Activated naive CD8-positive, alpha-beta T cell treated with anti-CD3 and anti-CD28 coated beads, Interleukin-2, amount 10 ng/mL, durations not matched to agents 7 days and 5 days (primary cell): ENCODE measurements at regions not wholly inside any gene's neighbourhood (a gene's known extent, or its start where the extent isn't known, plus 50 kb on each side); places are given as distances from the start of the nearest gene placed in this dataset.

Source experiments
- ATAC-seq: fragments of 150-1000 bp; cut with Tn5 transposase; one replicate; pipeline ENCODE4 v1.10.0; 2021; ENCODE audit warnings: low read depth, moderate library complexity
- POLR2A ChIA-PET: fragments of 350-600 bp; sonication (Branson Sonifier 250); formaldehyde crosslinking; loops from one replicate; lab custom pipeline; 2021; ENCODE audit warnings: antibody characterized with exemption; lab: Charles Lee
- DNase-seq: peaks from one replicate; pipeline ENCODE4 v3.0.0; 2021
- H3K27ac Mint-ChIP-seq: one replicate; pipeline ENCODE4 v1.8.0; 2022; ENCODE audit warnings: mild to moderate bottlenecking, mixed read lengths
- H3K27me3 Mint-ChIP-seq: one replicate; pipeline ENCODE4 v1.8.0; 2022; ENCODE audit warnings: mild to moderate bottlenecking, moderate library complexity, mixed read lengths
- H3K36me3 Mint-ChIP-seq: one replicate; pipeline ENCODE4 v1.8.0; 2021; ENCODE audit warnings: mild to moderate bottlenecking, mixed read lengths
- H3K4me1 Mint-ChIP-seq: one replicate; pipeline ENCODE4 v1.8.0; 2021; ENCODE audit warnings: mixed read lengths
- H3K4me3 Mint-ChIP-seq: one replicate; pipeline ENCODE4 v1.8.0; 2022; ENCODE audit warnings: mild to moderate bottlenecking, moderate library complexity, mixed read lengths
- H3K9me3 Mint-ChIP-seq: one replicate; pipeline ENCODE4 v1.8.0; 2021; ENCODE audit warnings: mixed read lengths

GRCh38 chr5:162473041-162473714, 405.6 kb downstream of the GABRG2 start:
- no peak overlapping the region for H3K4me3 Mint-ChIP-seq
- DNase-seq (no peak), ATAC-seq (no peak)
- H3K4me1 Mint-ChIP-seq, result no peaks in the 10 kb centered on the region
- no peaks in the 10 kb centered on the region for H3K27me3 Mint-ChIP-seq
- POLR2A ChIA-PET, result no interaction called here
- no peaks in the 10 kb centered on the region for H3K36me3 Mint-ChIP-seq
- no peaks in the 10 kb centered on the region for H3K9me3 Mint-ChIP-seq
- H3K27ac Mint-ChIP-seq, result no peak overlapping the region

- Mint-ChIP-seq H3K4me3 (no peak overlapping the region), H3K27ac (no peak overlapping the region), H3K4me1 (no peaks in the 10 kb centered on the region), H3K9me3 (no peaks in the 10 kb centered on the region), H3K36me3 (no peaks in the 10 kb centered on the region), H3K27me3 (no peaks in the 10 kb centered on the region)
- DNase-seq (no peak), ATAC-seq (no peak)
- POLR2A ChIA-PET, result no interaction called here
Observed at GRCh38 chr5:162474239-162474638, 406.7 kb downstream of the GABRG2 start.

DNA sequence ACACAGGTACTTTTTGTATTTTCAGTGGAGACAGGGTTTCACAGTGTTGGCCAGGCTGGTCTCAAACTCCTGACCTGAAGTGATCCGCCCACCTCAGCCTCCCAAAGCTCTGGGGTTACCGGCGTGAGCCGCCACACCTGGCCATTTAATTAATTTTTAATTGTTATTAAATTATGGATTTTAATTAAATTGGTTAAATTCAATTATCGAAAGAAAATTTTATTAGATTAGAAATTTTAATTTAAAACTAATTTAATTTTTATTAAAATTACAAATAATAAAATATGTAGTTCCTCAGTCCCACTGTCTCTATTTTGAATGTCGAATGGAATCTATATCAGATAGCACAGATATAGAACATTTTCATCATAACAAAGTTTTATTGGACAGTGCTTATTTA, 416.5 kb downstream of the GABRG2 start:
- Mint-ChIP-seq H3K4me3 (no peak overlapping the region), H3K27ac (no peak overlapping the region), H3K4me1 (no peaks in the 10 kb centered on the region), H3K9me3 (peaks cover 9% of the 10 kb centered on the region), H3K36me3 (no peaks in the 10 kb centered on the region), H3K27me3 (no peaks in the 10 kb centered on the region)
- ATAC-seq (no peak), DNase-seq (no peak)
- POLR2A ChIA-PET, result no interaction called here

- H3K27ac Mint-ChIP-seq, result no peak overlapping the region
- H3K27me3 Mint-ChIP-seq, result no peaks in the 10 kb centered on the region
- no peaks in the 10 kb centered on the region for H3K36me3 Mint-ChIP-seq
- H3K9me3 Mint-ChIP-seq, result peaks cover 9% of the 10 kb centered on the region
- no peak for ATAC-seq
- POLR2A ChIA-PET, result no interaction called here
- H3K4me1 Mint-ChIP-seq, result no peaks in the 10 kb centered on the region
- no peak for DNase-seq
- H3K4me3 Mint-ChIP-seq, result no peak overlapping the region
Observed at GRCh38 chr5:162484986-162485385, 417.4 kb downstream of the GABRG2 start.

GRCh38 chr5:162485666-162486292, 418.2 kb downstream of the GABRG2 start:
- H3K27me3 Mint-ChIP-seq, result no peaks in the 10 kb centered on the region
- no peaks in the 10 kb centered on the region for H3K4me1 Mint-ChIP-seq
- no peak overlapping the region for H3K4me3 Mint-ChIP-seq
- ATAC-seq (no peak), DNase-seq (no peak)
- no peaks in the 10 kb centered on the region for H3K36me3 Mint-ChIP-seq
- H3K27ac Mint-ChIP-seq, result no peak overlapping the region
- POLR2A ChIA-PET, result no interaction called here
- H3K9me3 Mint-ChIP-seq, result peaks cover 9% of the 10 kb centered on the region

DNA sequence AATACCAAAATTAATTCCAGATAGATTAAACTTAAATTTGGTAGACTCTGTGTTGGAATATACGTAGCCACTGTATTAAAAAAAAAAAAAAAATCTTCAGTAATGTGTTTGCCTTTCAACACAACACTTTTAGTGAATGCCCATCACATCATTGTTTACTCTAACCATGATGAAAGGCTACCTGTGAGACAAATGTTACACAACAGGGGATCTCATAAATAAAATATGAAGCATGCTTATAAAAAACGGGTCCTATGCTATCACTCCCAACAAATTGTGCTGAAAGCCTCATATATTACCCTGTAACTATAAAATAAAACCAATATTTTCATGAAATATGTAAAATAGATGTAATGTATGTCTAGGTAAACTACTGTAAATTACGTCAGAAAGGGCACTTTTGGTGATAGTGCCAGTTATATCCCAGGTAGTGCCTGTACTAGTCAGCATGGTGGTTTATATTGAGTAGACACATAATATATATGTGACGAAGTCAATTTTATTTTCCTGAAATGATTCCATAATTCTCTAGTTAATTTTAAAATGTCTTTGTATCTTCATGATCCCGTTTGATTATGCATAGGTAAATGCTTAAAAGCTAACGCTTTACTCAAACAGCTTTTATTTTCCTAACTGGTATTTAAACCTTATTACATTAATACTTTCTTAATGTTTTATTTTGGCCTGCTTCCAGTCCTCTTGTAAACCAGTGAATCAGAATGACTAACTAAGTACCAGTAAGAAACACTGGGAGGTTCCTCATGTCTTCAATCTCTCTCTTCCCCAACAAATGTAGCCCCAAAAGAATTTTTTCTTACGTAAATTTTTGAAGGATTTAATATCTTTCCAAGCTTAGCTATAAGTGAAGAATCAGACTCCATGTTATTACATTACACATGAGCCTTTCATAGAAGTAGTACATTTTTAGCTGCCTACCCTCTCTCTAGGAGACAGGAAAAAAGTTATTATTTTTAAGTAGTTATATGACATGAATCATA, 420.3 kb downstream of the GABRG2 start:
- H3K4me3 Mint-ChIP-seq, result no peak overlapping the region
- ATAC-seq, result no peak
- no peaks in the 10 kb centered on the region for H3K4me1 Mint-ChIP-seq
- H3K9me3 Mint-ChIP-seq, result peaks cover 11% of the 10 kb centered on the region
- POLR2A ChIA-PET, result no interaction called here
- no peaks in the 10 kb centered on the region for H3K36me3 Mint-ChIP-seq
- no peaks in the 10 kb centered on the region for H3K27me3 Mint-ChIP-seq
- no peak overlapping the region for H3K27ac Mint-ChIP-seq
- DNase-seq, result no peak

GRCh38 chr5:162496100-162496808, 428.7 kb downstream of the GABRG2 start:
- Mint-ChIP-seq H3K36me3 (no peaks in the 10 kb centered on the region), H3K27me3 (no peaks in the 10 kb centered on the region), H3K4me3 (no peak overlapping the region), H3K4me1 (no peaks in the 10 kb centered on the region), H3K9me3 (peaks cover 3% of the 10 kb centered on the region), H3K27ac (no peak overlapping the region)
- DNase-seq, result no peak
- no peak for ATAC-seq
- POLR2A ChIA-PET, result no interaction called here

GRCh38 chr5:162497455-162497854, 429.9 kb downstream of the GABRG2 start:
- ATAC-seq (no peak), DNase-seq (no peak)
- Mint-ChIP-seq H3K9me3 (peaks cover 3% of the 10 kb centered on the region), H3K36me3 (no peaks in the 10 kb centered on the region), H3K27ac (no peak overlapping the region), H3K4me1 (no peaks in the 10 kb centered on the region), H3K4me3 (no peak overlapping the region), H3K27me3 (no peaks in the 10 kb centered on the region)
- POLR2A ChIA-PET, result no interaction called here

DNA sequence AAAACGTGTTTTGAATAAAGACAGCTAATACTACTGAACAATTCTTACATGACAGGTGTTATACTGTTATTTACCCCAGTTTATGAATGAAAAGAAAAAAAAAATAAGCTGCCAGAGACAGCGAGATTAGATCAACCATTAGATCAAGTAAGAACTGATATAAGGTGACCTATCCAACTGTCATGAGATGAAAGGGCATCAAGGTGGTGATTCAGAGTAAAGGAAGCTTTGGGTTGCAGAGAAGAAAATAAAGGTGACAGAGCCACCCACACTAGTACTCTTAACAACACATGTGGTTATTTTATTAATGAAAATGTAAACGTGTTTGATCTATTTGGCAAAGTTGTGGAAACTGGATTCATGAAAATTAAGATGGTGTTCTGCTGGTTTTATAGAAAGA, 435.2 kb downstream of the GABRG2 start:
- H3K9me3 Mint-ChIP-seq, result peaks cover 1% of the 10 kb centered on the region
- no peak overlapping the region for H3K4me3 Mint-ChIP-seq
- DNase-seq (no peak), ATAC-seq (no peak)
- POLR2A ChIA-PET, result no interaction called here
- no peaks in the 10 kb centered on the region for H3K36me3 Mint-ChIP-seq
- no peaks in the 10 kb centered on the region for H3K4me1 Mint-ChIP-seq
- no peak overlapping the region for H3K27ac Mint-ChIP-seq
- no peaks in the 10 kb centered on the region for H3K27me3 Mint-ChIP-seq

GRCh38 chr5:162503796-162504195, 436.2 kb downstream of the GABRG2 start:
- DNase-seq (no peak), ATAC-seq (no peak)
- Mint-ChIP-seq H3K36me3 (no peaks in the 10 kb centered on the region), H3K4me3 (no peak overlapping the region), H3K9me3 (peaks cover 1% of the 10 kb centered on the region), H3K4me1 (no peaks in the 10 kb centered on the region), H3K27me3 (no peaks in the 10 kb centered on the region), H3K27ac (no peak overlapping the region)
- POLR2A ChIA-PET, result no interaction called here

DNA sequence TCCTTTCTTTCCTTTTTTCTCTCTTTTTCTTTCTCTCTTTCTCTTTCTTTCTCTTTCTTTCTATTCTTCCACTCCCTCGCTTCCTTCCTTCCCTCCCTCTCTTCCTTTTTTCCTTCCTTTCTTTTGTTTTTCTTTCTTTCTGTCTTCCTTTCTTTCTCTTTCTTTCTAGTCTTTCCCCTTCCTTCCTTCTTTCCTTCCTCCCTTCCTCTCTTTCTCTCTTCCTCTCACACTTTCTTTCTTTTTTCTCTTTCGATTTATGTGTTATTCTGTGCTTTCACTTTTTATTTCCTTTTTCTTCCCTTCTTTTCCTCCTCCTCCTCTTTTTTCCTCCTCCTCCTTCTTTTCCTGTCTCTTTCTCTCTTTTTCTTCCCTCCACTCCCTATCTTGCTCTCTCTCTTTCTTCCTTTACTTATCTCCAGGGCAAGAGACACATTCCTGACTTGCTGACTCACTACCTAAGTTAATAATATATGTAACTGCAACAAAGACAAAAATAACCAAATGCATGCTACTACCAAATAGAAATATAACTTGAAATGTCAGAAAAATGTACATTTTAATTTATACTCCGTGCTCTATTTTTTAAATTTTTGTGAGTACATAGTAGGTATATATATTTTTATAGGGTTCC, 445.5 kb downstream of the GABRG2 start:
- no peak for DNase-seq

DNA sequence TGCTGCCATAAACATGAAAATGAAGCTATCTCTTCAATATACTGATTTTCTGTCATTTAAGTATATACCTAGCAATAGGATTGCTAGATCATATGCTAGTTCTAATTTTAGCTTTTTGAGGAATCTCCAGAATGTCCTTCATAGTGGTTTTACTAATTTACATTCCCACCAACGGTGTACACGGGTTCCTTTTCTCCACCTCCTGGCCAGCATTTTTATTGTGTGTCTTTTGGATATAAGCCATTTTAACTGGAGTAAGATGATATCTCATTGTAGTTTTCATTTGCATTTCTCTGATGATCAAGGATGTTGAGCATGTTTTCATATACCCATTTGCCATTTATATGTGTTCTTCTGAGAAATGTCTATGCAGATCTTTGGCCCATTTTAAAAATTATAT, 446.5 kb downstream of the GABRG2 start:
- Mint-ChIP-seq H3K27me3 (no peaks in the 10 kb centered on the region), H3K36me3 (no peaks in the 10 kb centered on the region), H3K4me1 (no peaks in the 10 kb centered on the region), H3K9me3 (peaks cover 4% of the 10 kb centered on the region), H3K27ac (no peak overlapping the region), H3K4me3 (no peak overlapping the region)
- DNase-seq (no peak), ATAC-seq (no peak)
- POLR2A ChIA-PET, result no interaction called here

More for the DNA sequence above, 445.5 kb downstream of the GABRG2 start:
- Mint-ChIP-seq H3K27ac (no peak overlapping the region), H3K4me3 (no peak overlapping the region), H3K36me3 (no peaks in the 10 kb centered on the region), H3K9me3 (peaks cover 3% of the 10 kb centered on the region), H3K4me1 (no peaks in the 10 kb centered on the region), H3K27me3 (no peaks in the 10 kb centered on the region)
- ATAC-seq, result no peak
- POLR2A ChIA-PET, result no interaction called here

GRCh38 chr5:162520878-162521277, 453.3 kb downstream of the GABRG2 start:
- Mint-ChIP-seq H3K27ac (no peak overlapping the region), H3K36me3 (no peaks in the 10 kb centered on the region), H3K9me3 (peaks cover 8% of the 10 kb centered on the region), H3K4me1 (no peaks in the 10 kb centered on the region), H3K4me3 (no peak overlapping the region), H3K27me3 (no peaks in the 10 kb centered on the region)
- DNase-seq, result no peak
- POLR2A ChIA-PET, result no interaction called here
- no peak for ATAC-seq
